ENCODE measurements at regions not wholly inside any gene's neighbourhood (a gene's known extent, or its start where the extent isn't known, plus 50 kb on each side); places are given as distances from the start of the nearest gene placed in this dataset.

DNA sequence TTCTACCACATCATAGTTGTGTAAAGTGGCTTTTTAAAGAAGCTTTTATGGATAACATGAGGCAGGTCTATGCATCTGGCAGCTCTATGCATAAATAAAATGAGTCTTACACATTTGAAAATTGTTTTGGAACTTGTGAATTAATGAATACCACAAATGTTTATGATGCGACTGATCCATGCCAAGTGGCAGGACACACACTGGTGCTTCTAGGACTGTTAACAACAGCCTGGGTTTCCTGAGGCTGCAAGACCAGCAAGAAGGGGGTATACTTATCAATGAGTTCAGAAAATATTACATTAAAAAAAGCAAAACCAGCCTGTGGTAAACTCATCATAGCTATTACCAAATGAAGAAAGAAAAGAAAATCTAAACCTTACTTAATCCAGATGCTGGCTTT, 212.9 kb upstream of the PDE10A start:
- no peaks in the 10 kb centered on the region for H3K9me3 ChIP-seq (ENCODE audit: control insufficient read depth, insufficient read depth, low read length)

DNA sequence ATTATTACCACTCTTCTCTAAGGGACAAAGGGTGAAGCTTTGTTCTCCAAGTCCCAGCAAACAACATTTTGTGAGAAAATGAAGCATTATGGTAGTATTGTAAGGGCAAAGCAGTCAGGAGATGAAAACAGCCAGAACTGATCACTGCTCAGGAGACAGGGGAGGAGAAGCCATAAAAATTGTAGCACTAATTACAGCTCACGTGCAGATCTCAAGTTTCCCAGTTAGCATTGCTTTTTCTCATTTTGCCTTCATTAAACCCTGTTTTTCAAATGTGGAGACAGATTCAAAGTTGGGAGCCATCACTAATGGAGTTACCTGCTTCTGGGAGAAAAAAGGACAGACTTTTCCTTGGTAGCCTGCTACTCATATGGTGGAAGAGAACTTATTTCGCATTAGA, 210.9 kb upstream of the PDE10A start:
- Histone ChIP-seq H3K9ac (ENCODE audit: low read depth, low read length) (no peak overlapping the region), H3K27me3 (ENCODE audit: control insufficient read depth, insufficient read depth, low read length) (no peaks in the 10 kb centered on the region), H3K36me3 (ENCODE audit: control insufficient read depth, insufficient read depth, low read length) (no peaks in the 10 kb centered on the region), H3K4me3 (ENCODE audit: low read depth, low read length) (no peak overlapping the region), H3K4me1 (ENCODE audit: control insufficient read depth, insufficient read depth, low read length) (no peaks in the 10 kb centered on the region), H3K9me3 (ENCODE audit: control insufficient read depth, insufficient read depth, low read length) (no peaks in the 10 kb centered on the region)

More for the DNA sequence above, 212.9 kb upstream of the PDE10A start:
- H3K36me3 ChIP-seq (ENCODE audit: control insufficient read depth, insufficient read depth, low read length): no peaks in the 10 kb centered on the region
- H3K4me1 ChIP-seq (ENCODE audit: control insufficient read depth, insufficient read depth, low read length): no peaks in the 10 kb centered on the region
- no peaks in the 10 kb centered on the region for H3K27me3 ChIP-seq (ENCODE audit: control insufficient read depth, insufficient read depth, low read length)
- H3K4me3 ChIP-seq (ENCODE audit: low read depth, low read length): no peak overlapping the region
- no peak overlapping the region for H3K9ac ChIP-seq (ENCODE audit: low read depth, low read length)

DNA sequence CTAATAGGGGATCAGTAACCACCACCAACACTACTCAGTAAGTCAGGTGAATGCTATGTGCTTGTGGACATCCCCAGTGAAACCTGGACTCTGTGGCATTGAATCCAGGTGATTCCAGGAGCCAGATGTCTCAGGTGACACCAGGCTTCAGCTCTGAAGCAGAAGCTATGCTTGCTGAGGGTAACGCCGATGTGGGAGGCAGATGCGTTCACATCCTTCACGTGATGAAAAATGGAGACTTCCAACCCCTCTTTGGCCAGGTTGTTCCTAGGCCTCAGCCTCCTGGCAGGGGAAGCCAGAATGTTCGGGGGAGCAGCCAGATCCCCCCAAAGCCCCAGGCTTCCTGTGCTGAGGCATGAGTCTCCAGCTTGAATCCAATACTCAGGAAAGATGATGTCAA, 209.8 kb upstream of the PDE10A start:
- no peaks in the 10 kb centered on the region for H3K4me1 ChIP-seq (ENCODE audit: control insufficient read depth, insufficient read depth, low read length)
- no peaks in the 10 kb centered on the region for H3K27me3 ChIP-seq (ENCODE audit: control insufficient read depth, insufficient read depth, low read length)
- H3K4me3 ChIP-seq (ENCODE audit: low read depth, low read length): no peak overlapping the region
- no peak overlapping the region for H3K9ac ChIP-seq (ENCODE audit: low read depth, low read length)
- H3K9me3 ChIP-seq (ENCODE audit: control insufficient read depth, insufficient read depth, low read length): no peaks in the 10 kb centered on the region
- no peaks in the 10 kb centered on the region for H3K36me3 ChIP-seq (ENCODE audit: control insufficient read depth, insufficient read depth, low read length)

DNA sequence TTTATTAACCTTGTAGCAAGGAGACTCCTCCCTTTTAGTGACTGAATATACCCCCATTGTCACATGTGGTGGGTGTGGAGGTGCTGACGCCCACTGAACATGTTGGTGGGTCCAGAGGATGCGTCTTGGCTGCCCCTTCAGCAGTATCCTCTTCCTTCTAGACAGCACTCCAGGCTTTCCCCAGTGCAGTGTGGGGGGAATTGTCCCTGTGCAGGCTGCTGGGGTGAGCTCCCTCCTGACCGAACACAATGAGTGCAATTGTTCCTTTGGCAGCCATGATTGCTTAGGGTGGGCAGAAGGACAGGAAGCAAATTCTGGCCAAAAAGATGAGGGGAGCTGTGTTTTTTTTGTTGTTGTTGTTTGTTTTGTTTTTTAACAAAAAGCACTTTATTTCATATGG, 209.3 kb upstream of the PDE10A start:
- Histone ChIP-seq H3K4me1 (ENCODE audit: control insufficient read depth, insufficient read depth, low read length) (no peaks in the 10 kb centered on the region), H3K9me3 (ENCODE audit: control insufficient read depth, insufficient read depth, low read length) (no peaks in the 10 kb centered on the region), H3K36me3 (ENCODE audit: control insufficient read depth, insufficient read depth, low read length) (no peaks in the 10 kb centered on the region), H3K4me3 (ENCODE audit: low read depth, low read length) (no peak overlapping the region), H3K27me3 (ENCODE audit: control insufficient read depth, insufficient read depth, low read length) (no peaks in the 10 kb centered on the region), H3K9ac (ENCODE audit: low read depth, low read length) (no peak overlapping the region)

DNA sequence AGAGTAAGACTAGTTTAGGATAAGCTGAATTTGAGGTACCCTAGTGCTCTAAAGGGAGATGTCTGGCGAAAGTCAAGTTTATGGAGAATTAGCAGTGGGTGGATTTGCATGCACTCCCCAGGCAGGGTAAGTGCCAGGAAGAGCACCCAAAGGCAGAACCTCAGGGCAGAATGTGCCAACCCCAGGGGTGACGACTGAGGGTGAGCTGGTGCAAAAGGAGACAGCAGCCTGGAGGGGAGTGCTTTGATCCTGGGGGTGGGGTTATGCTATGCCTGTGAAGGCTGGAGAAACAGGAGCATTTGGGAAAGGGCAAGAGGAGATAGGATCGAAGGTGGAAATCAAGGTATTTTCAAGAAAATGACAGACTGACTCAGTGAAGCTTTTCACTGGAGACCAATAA, 208.5 kb upstream of the PDE10A start:
- no peaks in the 10 kb centered on the region for H3K36me3 ChIP-seq (ENCODE audit: control insufficient read depth, insufficient read depth, low read length)
- H3K4me3 ChIP-seq (ENCODE audit: low read depth, low read length): no peak overlapping the region
- no peaks in the 10 kb centered on the region for H3K4me1 ChIP-seq (ENCODE audit: control insufficient read depth, insufficient read depth, low read length)
- H3K9ac ChIP-seq (ENCODE audit: low read depth, low read length): no peak overlapping the region
- no peaks in the 10 kb centered on the region for H3K27me3 ChIP-seq (ENCODE audit: control insufficient read depth, insufficient read depth, low read length)
- H3K9me3 ChIP-seq (ENCODE audit: control insufficient read depth, insufficient read depth, low read length): no peaks in the 10 kb centered on the region

DNA sequence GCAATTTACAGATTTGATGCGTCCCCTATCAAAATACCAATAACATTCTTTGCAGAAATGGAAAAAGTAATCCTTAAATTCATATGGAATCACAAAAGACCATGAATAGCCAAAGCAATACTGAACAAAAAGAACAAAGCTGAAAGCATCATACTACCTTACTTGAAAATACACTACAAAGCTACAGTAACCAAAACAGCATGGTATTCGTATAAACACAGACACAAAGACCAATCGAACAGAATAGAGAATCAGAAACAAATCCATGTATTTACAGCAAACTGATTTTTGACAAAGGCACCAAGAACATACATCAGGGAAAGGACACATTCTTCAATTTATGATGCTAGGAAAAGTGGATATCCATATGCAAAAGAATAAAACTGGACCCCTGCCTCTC, 206.5 kb upstream of the PDE10A start:
- Histone ChIP-seq H3K4me3 (ENCODE audit: low read depth, low read length) (no peak overlapping the region), H3K4me1 (ENCODE audit: control insufficient read depth, insufficient read depth, low read length) (no peaks in the 10 kb centered on the region), H3K27me3 (ENCODE audit: control insufficient read depth, insufficient read depth, low read length) (no peaks in the 10 kb centered on the region), H3K9me3 (ENCODE audit: control insufficient read depth, insufficient read depth, low read length) (no peaks in the 10 kb centered on the region), H3K9ac (ENCODE audit: low read depth, low read length) (no peak overlapping the region), H3K36me3 (ENCODE audit: control insufficient read depth, insufficient read depth, low read length) (no peaks in the 10 kb centered on the region)

GRCh38 chr6:165864925-165865324, 201.9 kb upstream of the PDE10A start:
- no peaks in the 10 kb centered on the region for H3K27me3 ChIP-seq (ENCODE audit: control insufficient read depth, insufficient read depth, low read length)
- H3K9ac ChIP-seq (ENCODE audit: low read depth, low read length): no peak overlapping the region
- H3K36me3 ChIP-seq (ENCODE audit: control insufficient read depth, insufficient read depth, low read length): no peaks in the 10 kb centered on the region
- no peaks in the 10 kb centered on the region for H3K9me3 ChIP-seq (ENCODE audit: control insufficient read depth, insufficient read depth, low read length)
- H3K4me3 ChIP-seq (ENCODE audit: low read depth, low read length): no peak overlapping the region
- H3K4me1 ChIP-seq (ENCODE audit: control insufficient read depth, insufficient read depth, low read length): no peaks in the 10 kb centered on the region

DNA sequence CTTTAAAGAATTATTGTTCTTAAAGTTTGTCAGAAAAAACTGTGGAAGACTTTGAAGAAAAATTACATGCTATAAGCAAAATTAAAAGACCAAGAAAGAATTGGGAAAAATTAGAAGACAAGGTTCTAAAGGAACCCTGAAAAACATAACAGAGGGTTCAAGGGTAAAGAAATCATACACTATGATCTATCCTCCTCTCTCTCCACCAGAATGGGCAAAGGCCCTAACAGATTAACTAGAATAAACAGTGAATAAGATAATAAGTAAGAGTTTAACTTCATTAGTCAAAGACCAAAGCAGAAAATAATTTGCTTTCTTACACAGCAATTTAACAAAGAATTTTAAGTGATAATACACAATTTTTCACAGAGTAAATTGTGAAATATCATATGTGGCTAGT, 201.2 kb upstream of the PDE10A start:
- H3K9ac ChIP-seq (ENCODE audit: low read depth, low read length): no peak overlapping the region
- no peaks in the 10 kb centered on the region for H3K9me3 ChIP-seq (ENCODE audit: control insufficient read depth, insufficient read depth, low read length)
- H3K4me3 ChIP-seq (ENCODE audit: low read depth, low read length): no peak overlapping the region
- H3K36me3 ChIP-seq (ENCODE audit: control insufficient read depth, insufficient read depth, low read length): no peaks in the 10 kb centered on the region
- no peaks in the 10 kb centered on the region for H3K27me3 ChIP-seq (ENCODE audit: control insufficient read depth, insufficient read depth, low read length)
- H3K4me1 ChIP-seq (ENCODE audit: control insufficient read depth, insufficient read depth, low read length): no peaks in the 10 kb centered on the region

- Histone ChIP-seq H3K9me3 (ENCODE audit: control insufficient read depth, insufficient read depth, low read length) (no peaks in the 10 kb centered on the region), H3K36me3 (ENCODE audit: control insufficient read depth, insufficient read depth, low read length) (no peaks in the 10 kb centered on the region), H3K27me3 (ENCODE audit: control insufficient read depth, insufficient read depth, low read length) (no peaks in the 10 kb centered on the region), H3K4me1 (ENCODE audit: control insufficient read depth, insufficient read depth, low read length) (no peaks in the 10 kb centered on the region), H3K4me3 (ENCODE audit: low read depth, low read length) (no peak overlapping the region), H3K9ac (ENCODE audit: low read depth, low read length) (no peak overlapping the region)
These were observed 200.8 kb upstream of the PDE10A start for GRCh38 chr6:165863801-165864200.

DNA sequence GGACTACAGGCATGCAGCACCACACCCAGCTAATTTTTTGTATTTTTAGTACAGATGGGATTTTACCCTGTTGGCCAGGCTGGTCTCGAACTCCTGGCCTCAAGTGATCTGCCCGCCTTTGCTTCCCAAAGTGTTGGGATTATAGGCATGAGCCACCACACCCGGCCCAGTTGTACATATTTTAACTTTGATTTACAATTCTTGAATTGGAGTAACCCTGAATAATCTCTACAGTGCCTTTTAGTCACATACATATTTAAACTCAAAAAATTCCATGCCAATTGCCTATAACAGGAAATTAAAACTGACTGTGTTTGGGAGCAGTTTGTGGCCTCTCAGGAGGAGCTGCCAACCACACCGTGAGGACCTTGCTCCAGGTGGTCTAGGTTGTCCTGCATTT, 199.8 kb upstream of the PDE10A start:
- H3K27me3 ChIP-seq (ENCODE audit: control insufficient read depth, insufficient read depth, low read length): no peaks in the 10 kb centered on the region
- no peaks in the 10 kb centered on the region for H3K9me3 ChIP-seq (ENCODE audit: control insufficient read depth, insufficient read depth, low read length)
- H3K4me3 ChIP-seq (ENCODE audit: low read depth, low read length): no peak overlapping the region
- no peaks in the 10 kb centered on the region for H3K36me3 ChIP-seq (ENCODE audit: control insufficient read depth, insufficient read depth, low read length)
- H3K4me1 ChIP-seq (ENCODE audit: control insufficient read depth, insufficient read depth, low read length): no peaks in the 10 kb centered on the region
- no peak overlapping the region for H3K9ac ChIP-seq (ENCODE audit: low read depth, low read length)

DNA sequence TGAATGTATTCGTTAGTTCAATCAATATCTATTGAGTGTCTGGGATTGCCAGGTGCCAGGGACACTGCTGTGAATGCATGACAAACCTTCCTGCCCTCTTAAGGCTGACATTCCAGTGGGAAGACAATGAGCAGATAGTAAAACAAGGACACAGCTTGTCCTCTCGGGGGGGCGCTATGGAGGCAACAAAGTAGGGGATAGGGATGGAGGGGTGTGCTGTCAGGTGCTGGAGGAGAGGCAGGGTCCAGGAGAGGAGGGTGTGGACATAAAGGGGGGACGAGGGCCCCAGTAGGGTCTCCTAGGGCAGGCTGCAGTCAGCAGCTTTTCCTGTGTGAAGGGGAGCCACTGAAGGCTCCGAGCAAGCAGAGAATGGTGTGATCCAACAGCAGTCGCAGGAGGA, 198.2 kb upstream of the PDE10A start:
- Histone ChIP-seq H3K9ac (ENCODE audit: low read depth, low read length) (no peak overlapping the region), H3K4me3 (ENCODE audit: low read depth, low read length) (no peak overlapping the region), H3K9me3 (ENCODE audit: control insufficient read depth, insufficient read depth, low read length) (no peaks in the 10 kb centered on the region), H3K27me3 (ENCODE audit: control insufficient read depth, insufficient read depth, low read length) (peaks cover 1% of the 10 kb centered on the region), H3K36me3 (ENCODE audit: control insufficient read depth, insufficient read depth, low read length) (no peaks in the 10 kb centered on the region), H3K4me1 (ENCODE audit: control insufficient read depth, insufficient read depth, low read length) (peaks cover 2% of the 10 kb centered on the region)

GRCh38 chr6:165858586-165858985, 195.5 kb upstream of the PDE10A start:
- H3K4me1 ChIP-seq (ENCODE audit: control insufficient read depth, insufficient read depth, low read length): peaks cover 2% of the 10 kb centered on the region
- H3K4me3 ChIP-seq (ENCODE audit: low read depth, low read length): no peak overlapping the region
- peaks cover 23% of the 10 kb centered on the region for H3K27me3 ChIP-seq (ENCODE audit: control insufficient read depth, insufficient read depth, low read length)
- H3K9ac ChIP-seq (ENCODE audit: low read depth, low read length): no peak overlapping the region
- H3K36me3 ChIP-seq (ENCODE audit: control insufficient read depth, insufficient read depth, low read length): no peaks in the 10 kb centered on the region
- H3K9me3 ChIP-seq (ENCODE audit: control insufficient read depth, insufficient read depth, low read length): no peaks in the 10 kb centered on the region

GRCh38 chr6:165855856-165856255, 192.8 kb upstream of the PDE10A start:
- Histone ChIP-seq H3K27me3 (ENCODE audit: control insufficient read depth, insufficient read depth, low read length) (peaks cover 48% of the 10 kb centered on the region), H3K9ac (ENCODE audit: low read depth, low read length) (no peak overlapping the region), H3K9me3 (ENCODE audit: control insufficient read depth, insufficient read depth, low read length) (no peaks in the 10 kb centered on the region), H3K36me3 (ENCODE audit: control insufficient read depth, insufficient read depth, low read length) (no peaks in the 10 kb centered on the region), H3K4me3 (ENCODE audit: low read depth, low read length) (no peak overlapping the region), H3K4me1 (ENCODE audit: control insufficient read depth, insufficient read depth, low read length) (peaks cover 2% of the 10 kb centered on the region)
